Progenitor cell of endocrine pancreas (in vitro differentiated cells): ENCODE measurements at regions not wholly inside any gene's neighbourhood (a gene's known extent, or its start where the extent isn't known, plus 50 kb on each side); places are given as distances from the start of the nearest gene placed in this dataset.

Source experiments
- DNase-seq: peaks from one replicate; pipeline ENCODE4 v3.0.0; 2021; ENCODE audit warnings: low spot score; ENCODE audit not compliant: unreplicated experiment
- H3K27ac Mint-ChIP-seq: 2 replicates; pipeline ENCODE4 v1.8.0; 2021; ENCODE audit warnings: mild to moderate bottlenecking, moderate library complexity, mixed read lengths
- H3K27me3 Mint-ChIP-seq: 2 replicates; pipeline ENCODE4 v1.8.0; 2021; ENCODE audit warnings: mixed read lengths
- H3K36me3 Mint-ChIP-seq: 2 replicates; pipeline ENCODE4 v1.8.0; 2022; ENCODE audit warnings: mixed read lengths; ENCODE audit not compliant: insufficient read depth
- H3K4me1 Mint-ChIP-seq: 2 replicates; pipeline ENCODE4 v1.8.0; 2021; ENCODE audit warnings: low read depth, mixed read lengths
- H3K4me3 Mint-ChIP-seq: 2 replicates; pipeline ENCODE4 v1.8.0; 2021; ENCODE audit warnings: low read depth, mild to moderate bottlenecking, moderate library complexity, mixed read lengths
- H3K9me3 Mint-ChIP-seq: 2 replicates; pipeline ENCODE4 v1.8.0; 2021; ENCODE audit warnings: low read depth, mixed read lengths
- CTCF ChIP-seq: fragments of 200-600 bp; sonication (generic); IDR thresholded peaks from one replicate; pipeline ENCODE4 v1.5.0; 2021; ENCODE audit warnings: antibody characterized with exemption, mild to moderate bottlenecking; ENCODE audit not compliant: unreplicated experiment

GRCh38 chr6:8958894-8959511 lies 523.7 kb upstream of the SLC35B3 start:
- no peaks in the 10 kb centered on the region for H3K4me1 Mint-ChIP-seq
- no peak overlapping the region for H3K27ac Mint-ChIP-seq
- H3K4me3 Mint-ChIP-seq: no peak overlapping the region
- DNase-seq: no peak
- TF ChIP-seq CTCF: no peak
- no peaks in the 10 kb centered on the region for H3K9me3 Mint-ChIP-seq
- H3K36me3 Mint-ChIP-seq: no peaks in the 10 kb centered on the region
- no peaks in the 10 kb centered on the region for H3K27me3 Mint-ChIP-seq

GRCh38 chr6:8953310-8953709 lies 518.0 kb upstream of the SLC35B3 start:
- Mint-ChIP-seq H3K36me3 (no peaks in the 10 kb centered on the region), H3K27ac (no peak overlapping the region), H3K27me3 (no peaks in the 10 kb centered on the region), H3K9me3 (no peaks in the 10 kb centered on the region), H3K4me1 (no peaks in the 10 kb centered on the region), H3K4me3 (no peak overlapping the region)
- no peak for TF ChIP-seq CTCF
- no peak for DNase-seq

DNA sequence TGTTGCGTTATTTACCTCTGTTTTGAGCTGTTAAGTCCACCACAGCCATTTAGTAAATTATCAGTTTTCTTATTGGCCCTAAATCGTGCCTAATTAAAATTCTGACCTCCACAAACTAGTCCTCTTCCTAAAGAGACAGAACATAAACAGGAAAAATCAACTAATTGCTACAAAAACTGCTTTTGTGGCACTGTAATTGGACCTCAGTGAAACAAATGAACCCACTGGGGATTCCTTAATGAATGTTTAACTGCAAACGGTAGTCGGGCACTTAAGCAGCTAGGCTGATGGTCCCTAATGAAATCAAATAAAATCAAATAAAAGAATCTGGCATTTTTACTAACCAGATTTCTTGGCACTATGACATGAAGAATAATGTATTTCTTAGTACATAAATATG lies 513.4 kb upstream of the SLC35B3 start:
- no peaks in the 10 kb centered on the region for H3K27me3 Mint-ChIP-seq
- H3K27ac Mint-ChIP-seq: no peak overlapping the region
- no peaks in the 10 kb centered on the region for H3K36me3 Mint-ChIP-seq
- no peak for DNase-seq
- no peak overlapping the region for H3K4me3 Mint-ChIP-seq
- H3K9me3 Mint-ChIP-seq: no peaks in the 10 kb centered on the region
- peaks cover 8% of the 10 kb centered on the region for H3K4me1 Mint-ChIP-seq
- TF ChIP-seq CTCF: no peak

DNA sequence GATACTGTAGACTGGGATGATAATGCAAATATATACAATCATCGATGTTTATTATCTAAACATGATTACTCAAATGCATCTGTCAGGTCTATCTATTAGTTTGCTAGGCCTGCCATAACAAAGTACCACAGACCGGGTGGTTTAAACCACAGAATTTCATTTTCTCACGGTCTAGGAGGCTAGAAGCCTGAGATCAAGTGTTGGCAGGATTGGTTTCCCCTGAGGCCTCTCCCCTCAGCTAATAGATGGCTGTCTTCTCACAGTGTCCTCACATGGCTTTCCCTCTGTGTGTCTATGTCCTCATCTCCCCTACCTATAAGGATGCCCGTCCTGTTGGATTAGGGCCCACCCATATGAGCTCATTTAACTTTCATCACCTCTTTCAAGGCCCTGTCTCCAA lies 512.6 kb upstream of the SLC35B3 start:
- DNase-seq: no peak
- Mint-ChIP-seq H3K27me3 (no peaks in the 10 kb centered on the region), H3K4me3 (no peak overlapping the region), H3K27ac (no peak overlapping the region), H3K4me1 (peaks cover 13% of the 10 kb centered on the region), H3K36me3 (no peaks in the 10 kb centered on the region), H3K9me3 (no peaks in the 10 kb centered on the region)
- TF ChIP-seq CTCF: no peak

GRCh38 chr6:8944548-8944947 lies 509.2 kb upstream of the SLC35B3 start:
- DNase-seq: no peak
- H3K4me3 Mint-ChIP-seq: no peak overlapping the region
- H3K9me3 Mint-ChIP-seq: no peaks in the 10 kb centered on the region
- no peaks in the 10 kb centered on the region for H3K27me3 Mint-ChIP-seq
- H3K4me1 Mint-ChIP-seq: peaks cover 25% of the 10 kb centered on the region
- no peak for TF ChIP-seq CTCF
- peak overlapping the region; percentile 71 for H3K27ac Mint-ChIP-seq
- H3K36me3 Mint-ChIP-seq: no peaks in the 10 kb centered on the region
